ENCODE measurements at regions not wholly inside any gene's neighbourhood (a gene's known extent, or its start where the extent isn't known, plus 50 kb on each side); places are given as distances from the start of the nearest gene placed in this dataset.

DNA sequence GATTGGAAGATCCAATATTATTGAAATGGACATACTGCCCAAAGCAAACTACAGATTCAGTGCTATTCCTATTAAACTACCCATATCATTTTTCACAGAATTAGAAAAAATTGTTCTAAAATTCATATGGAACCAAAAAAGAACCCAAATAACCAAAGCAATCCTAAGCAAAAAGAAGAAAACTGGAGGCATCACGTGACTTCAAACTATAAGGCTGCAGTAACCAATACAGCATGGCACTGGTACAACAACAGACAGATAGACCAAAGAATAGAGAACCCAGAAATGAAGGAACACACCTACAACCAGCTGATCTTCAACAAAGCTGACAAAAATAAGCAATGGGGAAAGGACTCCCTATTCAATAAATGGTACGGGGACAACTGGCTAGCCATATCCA is 765.4 kb downstream of the SORCS3 start:
- no peaks in the 10 kb centered on the region for H3K27me3 ChIP-seq
- no peaks in the 10 kb centered on the region for H3K4me1 ChIP-seq
- no peak overlapping the region for H3K27ac ChIP-seq
- no peak for DNase-seq
- TF ChIP-seq, protein P1, sequence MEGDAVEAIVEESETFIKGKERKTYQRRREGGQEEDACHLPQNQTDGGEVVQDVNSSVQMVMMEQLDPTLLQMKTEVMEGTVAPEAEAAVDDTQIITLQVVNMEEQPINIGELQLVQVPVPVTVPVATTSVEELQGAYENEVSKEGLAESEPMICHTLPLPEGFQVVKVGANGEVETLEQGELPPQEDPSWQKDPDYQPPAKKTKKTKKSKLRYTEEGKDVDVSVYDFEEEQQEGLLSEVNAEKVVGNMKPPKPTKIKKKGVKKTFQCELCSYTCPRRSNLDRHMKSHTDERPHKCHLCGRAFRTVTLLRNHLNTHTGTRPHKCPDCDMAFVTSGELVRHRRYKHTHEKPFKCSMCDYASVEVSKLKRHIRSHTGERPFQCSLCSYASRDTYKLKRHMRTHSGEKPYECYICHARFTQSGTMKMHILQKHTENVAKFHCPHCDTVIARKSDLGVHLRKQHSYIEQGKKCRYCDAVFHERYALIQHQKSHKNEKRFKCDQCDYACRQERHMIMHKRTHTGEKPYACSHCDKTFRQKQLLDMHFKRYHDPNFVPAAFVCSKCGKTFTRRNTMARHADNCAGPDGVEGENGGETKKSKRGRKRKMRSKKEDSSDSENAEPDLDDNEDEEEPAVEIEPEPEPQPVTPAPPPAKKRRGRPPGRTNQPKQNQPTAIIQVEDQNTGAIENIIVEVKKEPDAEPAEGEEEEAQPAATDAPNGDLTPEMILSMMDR (IDR thresholded peaks at IDR 0.05): no peak
- intact Hi-C loops (cut with DNase I; ENCODE audit: low total_unique reads): no loop called here
- no peaks in the 10 kb centered on the region for H3K9me3 ChIP-seq
- H3K36me3 ChIP-seq: no peaks in the 10 kb centered on the region
- no peak overlapping the region for H3K4me3 ChIP-seq

DNA sequence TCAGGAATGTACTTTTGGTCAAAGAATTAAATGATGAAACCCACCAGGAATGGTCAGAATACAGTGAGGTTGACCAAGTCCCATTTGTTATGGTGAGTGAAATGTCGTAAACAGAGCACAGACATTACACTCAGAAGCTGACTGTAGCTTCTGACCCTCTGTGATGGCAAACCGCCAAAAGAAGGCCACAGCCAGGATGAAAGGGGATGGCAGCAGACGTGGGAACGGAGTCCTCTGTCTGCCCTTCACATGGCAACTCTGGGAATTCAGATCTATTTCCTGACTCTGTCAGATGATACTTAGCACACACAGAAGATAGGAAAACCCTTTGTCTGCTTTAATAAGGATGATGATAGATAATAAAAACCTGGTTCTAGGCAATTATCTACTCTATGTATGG is 757.1 kb downstream of the SORCS3 start:
- no peaks in the 10 kb centered on the region for H3K36me3 ChIP-seq
- H3K27me3 ChIP-seq: no peaks in the 10 kb centered on the region
- H3K27ac ChIP-seq: no peak overlapping the region
- no peaks in the 10 kb centered on the region for H3K9me3 ChIP-seq
- no peaks in the 10 kb centered on the region for H3K4me1 ChIP-seq
- no peak overlapping the region for H3K4me3 ChIP-seq
- DNase-seq: no peak
- TF ChIP-seq, protein P1 (IDR thresholded peaks at IDR 0.05): no peak
- intact Hi-C loops (cut with DNase I; ENCODE audit: low total_unique reads): no loop called here

DNA sequence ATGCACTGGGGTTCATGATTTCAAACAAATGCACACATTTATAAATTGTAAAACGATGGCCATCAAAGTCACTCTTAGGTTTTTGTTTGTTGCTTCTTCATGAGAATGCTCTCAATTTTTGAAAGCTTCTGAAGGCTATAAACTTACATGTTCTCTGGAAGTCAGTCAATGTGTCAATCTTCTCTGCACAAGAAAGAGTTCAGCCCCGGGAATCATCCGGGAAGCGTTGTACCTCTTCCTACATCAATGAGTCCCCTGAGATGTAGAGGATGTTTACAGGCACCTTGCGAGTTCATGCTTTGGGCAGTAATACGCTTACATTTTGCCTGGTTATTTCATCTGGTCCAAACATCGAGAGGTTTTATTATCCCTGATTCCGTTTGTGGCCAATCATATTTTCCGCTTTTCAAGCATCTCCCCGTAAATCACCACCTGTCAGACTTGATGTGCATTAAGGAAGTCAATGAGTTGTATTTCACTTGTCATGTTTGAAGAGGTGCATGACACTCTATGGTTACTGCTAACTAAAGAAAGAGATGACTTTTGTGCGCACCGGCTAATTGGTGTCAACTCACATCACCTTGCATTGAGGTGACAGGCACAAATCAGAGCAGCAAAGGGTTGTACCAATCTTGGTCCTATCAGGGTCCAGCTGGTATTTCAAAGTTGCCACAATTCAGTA is 750.7 kb downstream of the SORCS3 start:
- Histone ChIP-seq H3K36me3 (no peaks in the 10 kb centered on the region), H3K27me3 (no peaks in the 10 kb centered on the region), H3K4me3 (no peak overlapping the region), H3K9me3 (no peaks in the 10 kb centered on the region), H3K4me1 (no peaks in the 10 kb centered on the region), H3K27ac (no peak overlapping the region)
- TF ChIP-seq, protein P1 (IDR thresholded peaks at IDR 0.05): no peak
- intact Hi-C loops (cut with DNase I; ENCODE audit: low total_unique reads): no loop called here
- DNase-seq: no peak

DNA sequence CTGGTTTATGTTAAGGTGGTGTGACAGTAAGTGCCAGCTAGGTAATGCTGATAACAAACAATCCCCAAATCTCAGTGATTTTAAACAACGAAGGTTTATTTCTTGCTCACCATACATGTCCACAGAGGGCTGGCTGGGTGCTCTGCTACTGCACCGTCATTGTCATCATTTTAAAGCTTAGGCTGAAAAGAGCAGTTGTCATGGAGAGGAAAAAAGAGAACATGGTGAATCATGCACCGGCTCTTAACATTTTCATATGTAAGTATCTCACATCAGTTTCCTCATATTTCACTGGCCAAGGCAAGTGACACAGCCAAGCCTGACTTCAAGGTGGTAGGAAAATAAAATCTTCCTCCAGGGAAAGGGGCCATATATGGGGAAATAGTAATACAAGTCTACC is 746.9 kb downstream of the SORCS3 start:
- Histone ChIP-seq H3K4me3 (no peak overlapping the region), H3K27me3 (no peaks in the 10 kb centered on the region), H3K4me1 (no peaks in the 10 kb centered on the region), H3K36me3 (no peaks in the 10 kb centered on the region), H3K9me3 (no peaks in the 10 kb centered on the region), H3K27ac (no peak overlapping the region)
- intact Hi-C loops (cut with DNase I; ENCODE audit: low total_unique reads): no loop called here
- DNase-seq: no peak
- TF ChIP-seq, protein P1 (IDR thresholded peaks at IDR 0.05): no peak

DNA sequence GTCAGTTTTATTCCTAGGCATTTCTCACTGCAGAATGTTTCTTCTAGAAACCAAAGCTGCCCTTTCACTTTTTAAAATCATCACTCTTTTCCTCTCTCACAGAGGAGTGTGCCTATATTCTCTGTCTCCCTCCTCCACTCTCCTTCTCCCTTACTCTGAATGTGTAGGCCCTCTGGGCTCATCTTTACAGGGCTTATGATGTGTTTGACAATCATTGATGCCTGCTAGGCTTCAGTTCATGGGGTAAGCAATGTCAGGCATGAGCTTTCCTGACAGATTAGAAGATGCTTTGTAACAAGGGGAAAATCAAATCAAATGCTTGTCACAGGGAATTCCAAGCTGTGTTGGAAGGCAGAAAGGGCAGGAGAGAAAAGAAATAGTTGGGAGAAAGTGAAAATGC is 742.9 kb downstream of the SORCS3 start:
- Histone ChIP-seq H3K27ac (no peak overlapping the region), H3K27me3 (no peaks in the 10 kb centered on the region), H3K4me3 (no peak overlapping the region), H3K4me1 (no peaks in the 10 kb centered on the region), H3K36me3 (no peaks in the 10 kb centered on the region), H3K9me3 (no peaks in the 10 kb centered on the region)
- no peak for DNase-seq
- intact Hi-C loops (cut with DNase I; ENCODE audit: low total_unique reads): no loop called here
- TF ChIP-seq, protein P1 (IDR thresholded peaks at IDR 0.05): no peak

DNA sequence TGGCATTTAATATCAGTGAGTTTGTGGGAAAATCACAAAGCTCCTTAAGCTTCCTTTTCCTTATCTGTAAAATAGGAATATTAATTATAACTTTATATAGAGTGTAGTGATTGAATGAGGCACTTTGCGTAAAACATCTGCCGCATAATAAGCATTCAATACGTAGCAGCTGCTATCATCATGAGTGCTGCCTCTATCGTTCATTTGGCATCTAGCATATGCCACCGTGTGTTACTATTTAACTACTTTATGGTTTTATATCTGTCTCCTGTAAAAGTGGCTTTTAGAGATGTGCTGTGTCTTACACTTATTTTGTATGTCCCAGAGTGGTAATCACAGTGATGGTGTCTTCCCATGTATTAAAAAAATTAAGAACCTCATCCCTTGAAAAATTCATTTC is 729.6 kb downstream of the SORCS3 start:
- DNase-seq: no peak
- Histone ChIP-seq H3K27me3 (no peaks in the 10 kb centered on the region), H3K36me3 (no peaks in the 10 kb centered on the region), H3K4me3 (no peak overlapping the region), H3K4me1 (no peaks in the 10 kb centered on the region), H3K9me3 (no peaks in the 10 kb centered on the region), H3K27ac (no peak overlapping the region)
- TF ChIP-seq, protein P1 (IDR thresholded peaks at IDR 0.05): no peak
- intact Hi-C loops (cut with DNase I; ENCODE audit: low total_unique reads): no loop called here

Measured in tibial artery (tissue), 4 donors.